Peyer's patch (tissue), 4 donors: ENCODE measurements at regions not wholly inside any gene's neighbourhood (a gene's known extent, or its start where the extent isn't known, plus 50 kb on each side); places are given as distances from the start of the nearest gene placed in this dataset.
"Not testable (repeated sequence)": the region's sequence is repeated elsewhere in the genome, so short reads cannot be mapped to it uniquely, and the experiment has no call there.

Experiments
- DNase-seq, 3 donors: peaks; one replicate each; pipeline ENCODE4 v3.0.0-alpha.2; 2017 to 2019
- H3K27ac ChIP-seq, 4 donors: fragments of 200-600 bp; sonication (generic); one replicate each; pipeline ENCODE4 v1.5.1; 2016 to 2019
- H3K27me3 ChIP-seq, 2 donors: fragments of 200-600 bp; sonication (generic); one replicate each; pipeline ENCODE4 v1.5.1; 2019
- H3K36me3 ChIP-seq, 3 donors: fragments of 200-600 bp; sonication (generic); one replicate each; pipeline ENCODE4 v1.5.1; 2016 to 2019
- H3K4me1 ChIP-seq, 4 donors: fragments of 200-600 bp; sonication (generic); one replicate each; pipeline ENCODE4 v1.5.1; 2016 to 2019
- H3K4me3 ChIP-seq, 4 donors: fragments of 200-600 bp; sonication (generic); 1 replicate in 3 of 4; 2 replicates in 1 of 4; pipeline ENCODE4 v1.5.1; 2016 to 2019; ENCODE audit warnings: mild to moderate bottlenecking in 1 of 4
- H3K9me3 ChIP-seq, 4 donors: fragments of 200-600 bp; sonication (generic); one replicate each; pipeline ENCODE4 v1.5.1; 2016 to 2019; ENCODE audit warnings: mild to moderate bottlenecking in 1 of 4
- POLR2A ChIP-seq, 2 donors: fragments of 450-650 bp; IDR thresholded peaks; one replicate each; pipeline ENCODE4 v1.5.1; 2017; ENCODE audit warnings: antibody characterized with exemption in 2 of 2, mild to moderate bottlenecking in 2 of 2, moderate library complexity in 2 of 2
- TF ChIP-seq, protein P1 (sequence below), 6 experiments: fragments of 450-650 bp in 4 of 6; fragments of 200-600 bp in 2 of 6; sonication (generic) in 1 of 6; IDR thresholded peaks; one replicate each; pipeline ENCODE4 v1.5.1; 2017 to 2019; ENCODE audit warnings: antibody characterized with exemption in 6 of 6, mild to moderate bottlenecking in 3 of 6, moderate library complexity in 1 of 6

DNA sequence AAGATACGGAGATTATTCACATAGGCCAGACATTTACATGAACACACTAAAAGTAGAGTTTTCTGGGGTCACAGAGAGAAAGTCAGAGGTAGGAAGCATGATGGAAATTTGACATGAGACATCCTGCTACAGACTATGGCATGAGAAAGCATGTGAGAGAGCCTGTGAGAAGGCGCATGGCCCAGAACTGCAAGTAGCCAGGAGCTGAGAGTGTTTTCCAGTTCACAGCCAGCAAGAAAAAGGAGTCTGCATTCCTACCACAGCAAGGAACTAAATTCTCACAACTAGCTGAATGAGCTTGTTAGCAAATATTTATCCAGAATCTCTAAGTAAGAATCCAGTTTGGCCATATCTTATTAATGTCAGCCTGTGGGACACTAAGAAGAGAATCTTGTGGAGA lies 673.3 kb downstream of the BRINP3 start:
- Histone ChIP-seq H3K27ac (no peak overlapping the region), H3K4me3 (no peak overlapping the region), H3K27me3 (no peaks in the 10 kb centered on the region), H3K9me3 (no peaks in the 10 kb centered on the region), H3K4me1 (no peaks in the 10 kb centered on the region), H3K36me3 (no peaks in the 10 kb centered on the region)
- TF ChIP-seq, protein P1, sequence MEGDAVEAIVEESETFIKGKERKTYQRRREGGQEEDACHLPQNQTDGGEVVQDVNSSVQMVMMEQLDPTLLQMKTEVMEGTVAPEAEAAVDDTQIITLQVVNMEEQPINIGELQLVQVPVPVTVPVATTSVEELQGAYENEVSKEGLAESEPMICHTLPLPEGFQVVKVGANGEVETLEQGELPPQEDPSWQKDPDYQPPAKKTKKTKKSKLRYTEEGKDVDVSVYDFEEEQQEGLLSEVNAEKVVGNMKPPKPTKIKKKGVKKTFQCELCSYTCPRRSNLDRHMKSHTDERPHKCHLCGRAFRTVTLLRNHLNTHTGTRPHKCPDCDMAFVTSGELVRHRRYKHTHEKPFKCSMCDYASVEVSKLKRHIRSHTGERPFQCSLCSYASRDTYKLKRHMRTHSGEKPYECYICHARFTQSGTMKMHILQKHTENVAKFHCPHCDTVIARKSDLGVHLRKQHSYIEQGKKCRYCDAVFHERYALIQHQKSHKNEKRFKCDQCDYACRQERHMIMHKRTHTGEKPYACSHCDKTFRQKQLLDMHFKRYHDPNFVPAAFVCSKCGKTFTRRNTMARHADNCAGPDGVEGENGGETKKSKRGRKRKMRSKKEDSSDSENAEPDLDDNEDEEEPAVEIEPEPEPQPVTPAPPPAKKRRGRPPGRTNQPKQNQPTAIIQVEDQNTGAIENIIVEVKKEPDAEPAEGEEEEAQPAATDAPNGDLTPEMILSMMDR (IDR thresholded peaks at IDR 0.05): no peak
- no peak for TF ChIP-seq POLR2A (IDR thresholded peaks at IDR 0.05)
- no peak for DNase-seq

DNA sequence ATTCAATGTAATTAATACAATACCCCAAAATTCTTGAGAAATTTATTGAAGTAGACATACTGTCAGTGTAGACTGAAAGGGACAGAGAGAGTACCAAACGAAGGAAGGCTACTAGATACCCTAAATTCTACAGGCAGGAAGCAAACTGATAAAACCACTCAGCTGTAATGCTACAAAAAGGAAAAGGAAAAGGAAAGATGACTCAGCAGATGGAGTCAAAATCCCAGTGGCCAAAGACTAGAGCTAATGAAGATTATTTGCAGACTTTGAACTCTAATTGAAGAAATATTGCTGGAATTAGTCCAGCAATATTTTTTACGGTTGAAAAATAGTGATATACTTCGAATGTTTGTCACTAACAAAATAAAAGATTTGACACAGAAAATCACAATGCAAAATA lies 671.9 kb downstream of the BRINP3 start:
- Histone ChIP-seq H3K4me1 (no peaks in the 10 kb centered on the region), H3K27me3 (no peaks in the 10 kb centered on the region), H3K9me3 (no peaks in the 10 kb centered on the region), H3K27ac (no peak overlapping the region), H3K36me3 (no peaks in the 10 kb centered on the region), H3K4me3 (no peak overlapping the region)
- no peak for DNase-seq
- TF ChIP-seq POLR2A (IDR thresholded peaks at IDR 0.05): no peak

DNA sequence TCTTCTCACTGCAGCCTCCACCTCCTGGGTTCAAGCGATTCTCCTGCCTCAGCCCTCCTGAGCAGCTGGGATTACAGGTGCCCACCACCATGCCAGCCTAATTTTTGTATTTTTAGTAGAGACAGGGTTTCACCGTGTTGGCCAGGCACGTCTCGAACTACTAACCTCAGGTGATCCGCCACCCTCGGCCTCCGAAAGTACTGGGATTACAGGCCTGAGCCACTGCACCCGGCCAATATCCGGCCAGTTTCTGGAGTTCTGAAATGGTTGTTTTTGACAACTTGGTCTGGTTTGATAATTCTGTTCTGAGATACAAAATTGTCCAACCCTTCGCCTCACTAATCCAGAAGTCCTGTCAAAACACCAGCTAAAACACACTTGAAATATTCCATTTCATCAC lies 667.0 kb downstream of the BRINP3 start:
- H3K4me3 ChIP-seq, DNase-seq, H3K27ac ChIP-seq, H3K4me1 ChIP-seq, H3K36me3 ChIP-seq, H3K27me3 ChIP-seq, H3K9me3 ChIP-seq: not testable (repeated sequence)

DNA sequence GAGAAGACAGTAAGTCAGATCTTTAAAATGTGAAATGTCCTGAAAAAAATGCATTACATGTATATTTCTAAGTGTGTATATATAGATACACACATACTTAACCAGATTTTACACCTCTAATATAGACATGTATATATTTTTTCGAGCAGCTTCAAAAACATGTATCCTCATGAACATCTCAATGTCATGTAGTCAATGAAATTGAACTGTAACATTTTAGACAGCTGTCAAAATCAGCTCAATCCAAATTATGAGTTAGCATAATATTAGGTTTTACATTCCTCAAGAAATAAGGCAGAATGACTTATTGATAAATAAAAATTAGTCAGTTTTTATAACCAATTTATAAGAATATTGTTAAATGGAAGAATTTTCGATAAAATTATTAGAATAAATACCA lies 665.7 kb downstream of the BRINP3 start:
- DNase-seq: no peak
- Histone ChIP-seq H3K27ac (no peak overlapping the region), H3K27me3 (no peaks in the 10 kb centered on the region), H3K36me3 (no peaks in the 10 kb centered on the region), H3K4me1 (no peaks in the 10 kb centered on the region), H3K4me3 (no peak overlapping the region), H3K9me3 (no peaks in the 10 kb centered on the region)
- TF ChIP-seq, protein P1 (IDR thresholded peaks at IDR 0.05): no peak
- no peak for TF ChIP-seq POLR2A (IDR thresholded peaks at IDR 0.05)

DNA sequence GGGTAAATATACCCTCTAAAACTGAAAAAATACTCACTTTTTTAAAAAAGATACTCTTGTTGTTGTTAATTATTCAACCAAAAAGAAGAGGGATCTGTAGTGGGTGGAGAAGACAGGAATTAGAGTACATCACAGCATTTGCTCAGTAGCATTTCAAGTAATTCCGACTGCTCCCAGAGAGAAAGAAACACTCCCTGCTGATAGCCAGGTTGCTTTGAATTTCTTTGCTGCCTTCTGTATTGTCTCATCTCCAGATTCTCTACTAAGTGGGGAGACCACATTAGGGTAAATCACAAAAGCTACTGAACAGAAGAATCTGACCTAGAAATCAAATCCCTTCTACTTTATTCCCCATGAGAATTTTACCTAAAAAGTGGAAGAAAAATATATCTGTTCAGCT lies 661.1 kb downstream of the BRINP3 start:
- Histone ChIP-seq H3K4me1 (no peaks in the 10 kb centered on the region), H3K4me3 (no peak overlapping the region), H3K27ac (no peak overlapping the region), H3K36me3 (no peaks in the 10 kb centered on the region), H3K9me3 (peaks cover 0 to 4% (median 0%) of the 10 kb centered on the region in 4 donors), H3K27me3 (no peaks in the 10 kb centered on the region)
- TF ChIP-seq POLR2A (IDR thresholded peaks at IDR 0.05): no peak
- no peak for DNase-seq

DNA sequence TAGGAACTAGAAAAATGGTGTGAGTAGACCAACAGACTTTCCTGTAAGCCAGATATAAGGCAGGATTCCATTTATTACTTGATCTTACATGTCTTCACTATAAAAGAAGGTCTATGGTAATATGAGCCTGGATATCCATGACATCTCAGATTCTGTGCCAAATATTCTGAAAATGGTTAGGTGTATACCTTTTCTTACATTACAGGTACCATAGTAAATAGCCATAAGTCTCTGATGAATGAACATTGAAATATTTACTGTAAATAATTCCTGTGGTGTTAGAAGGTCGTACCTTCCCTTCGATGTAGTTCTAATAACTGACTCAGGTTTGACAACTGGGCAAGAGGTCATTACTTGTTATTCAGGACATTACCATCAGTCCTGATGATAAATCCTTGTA lies 657.9 kb downstream of the BRINP3 start:
- Histone ChIP-seq H3K9me3 (peaks cover 0 to 4% (median 0%) of the 10 kb centered on the region in 4 donors), H3K27me3 (no peaks in the 10 kb centered on the region), H3K27ac (no peak overlapping the region), H3K4me3 (no peak overlapping the region), H3K36me3 (no peaks in the 10 kb centered on the region), H3K4me1 (no peaks in the 10 kb centered on the region)
- no peak for DNase-seq
- TF ChIP-seq, protein P1 (IDR thresholded peaks at IDR 0.05): no peak
- no peak for TF ChIP-seq POLR2A (IDR thresholded peaks at IDR 0.05)

DNA sequence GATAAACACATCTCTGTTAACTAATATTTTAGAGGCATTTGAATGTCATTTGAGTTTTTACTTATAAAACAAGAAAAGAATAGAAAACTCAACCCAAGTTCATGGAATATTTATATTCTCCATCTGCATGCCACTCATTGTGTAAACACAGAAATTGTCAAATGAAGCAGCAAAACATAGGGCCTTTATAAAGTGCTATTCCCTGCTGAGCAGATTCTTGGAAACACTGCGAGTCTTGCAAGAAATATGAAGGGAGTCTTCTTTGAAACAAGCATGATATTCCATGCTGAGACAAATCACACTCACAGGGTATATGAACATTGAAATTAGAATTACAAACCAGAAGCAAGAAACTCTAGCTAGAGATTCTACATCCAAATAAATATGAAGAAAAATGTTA lies 655.8 kb downstream of the BRINP3 start:
- TF ChIP-seq POLR2A (IDR thresholded peaks at IDR 0.05): no peak
- TF ChIP-seq, protein P1 (IDR thresholded peaks at IDR 0.05): no peak
- H3K36me3 ChIP-seq: no peaks in the 10 kb centered on the region
- peaks cover 0 to 4% (median 0%) of the 10 kb centered on the region in 4 donors for H3K9me3 ChIP-seq
- H3K27me3 ChIP-seq: no peaks in the 10 kb centered on the region
- no peak overlapping the region for H3K27ac ChIP-seq
- no peaks in the 10 kb centered on the region for H3K4me1 ChIP-seq
- H3K4me3 ChIP-seq: no peak overlapping the region
- no peak for DNase-seq
